Fibroblast of skin of back (primary cell): ENCODE measurements at regions not wholly inside any gene's neighbourhood (a gene's known extent, or its start where the extent isn't known, plus 50 kb on each side); places are given as distances from the start of the nearest gene placed in this dataset.
A peak's percentile ranks its signal among the peaks of the same experiment; 100 is the strongest.
"Not testable (repeated sequence)": the region's sequence is repeated elsewhere in the genome, so short reads cannot be mapped to it uniquely, and the experiment has no call there.

ENCODE experiments used
- DNase-seq: peaks from one replicate; pipeline ENCODE4 v3.0.0-alpha.2; 2013

DNA sequence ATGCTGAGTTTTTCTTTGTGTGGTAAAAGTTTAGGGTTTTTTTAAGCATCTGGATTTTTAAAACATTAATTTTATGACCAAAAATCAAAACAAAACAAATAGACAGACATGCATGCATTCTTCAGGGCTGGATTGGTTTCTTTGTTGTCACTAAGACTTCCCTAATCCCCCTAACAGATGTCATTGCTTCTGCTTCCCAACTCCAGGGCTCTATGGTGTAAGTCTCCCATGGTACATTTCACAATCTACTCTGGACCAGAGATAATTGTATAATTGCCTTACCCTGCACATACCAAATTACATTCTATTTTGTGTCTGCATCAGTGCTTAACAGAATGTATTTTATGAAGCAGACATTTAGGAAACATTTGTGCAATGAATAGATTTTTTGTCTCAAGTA is 529.1 kb upstream of the SMIM31 start:
- no peak for DNase-seq

DNA sequence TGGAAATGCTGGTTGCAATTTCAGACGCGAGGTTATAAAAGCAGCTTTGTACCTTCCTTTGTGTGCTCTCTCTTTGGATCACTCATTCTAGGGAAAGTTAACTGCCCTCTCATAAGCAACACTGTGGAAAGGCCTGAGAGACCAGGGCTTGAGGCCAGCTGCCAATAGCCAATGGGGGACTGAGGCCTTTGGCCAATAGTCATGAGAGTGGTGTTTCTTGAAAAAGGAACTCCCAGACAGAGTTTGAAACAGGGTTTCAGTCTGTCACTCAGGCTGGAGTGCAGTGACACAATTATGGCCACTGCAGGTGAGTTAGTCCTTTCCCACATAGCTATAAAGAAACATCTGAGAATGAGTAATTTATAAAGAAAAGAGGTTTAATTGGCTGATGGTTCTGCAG is 524.7 kb upstream of the SMIM31 start:
- DNase-seq = no peak

DNA sequence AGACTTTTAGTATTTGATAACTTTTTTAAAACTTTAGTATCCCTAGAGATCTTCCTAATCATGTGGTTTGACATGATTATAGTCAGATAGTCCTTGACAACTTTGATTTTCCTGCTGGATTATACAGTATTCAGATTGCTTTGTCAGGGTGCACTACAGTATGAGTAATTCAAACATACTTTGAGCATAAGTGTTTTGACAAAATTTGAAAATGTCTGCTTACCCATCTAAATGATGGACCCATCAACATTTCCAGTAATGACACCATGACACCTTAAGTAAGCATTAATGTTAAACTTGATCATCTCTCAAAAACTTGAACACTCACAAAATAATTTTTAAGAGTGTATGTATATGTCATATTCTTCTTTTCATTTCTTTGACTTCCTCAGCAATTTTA is 514.5 kb upstream of the SMIM31 start:
- no peak for DNase-seq

DNA sequence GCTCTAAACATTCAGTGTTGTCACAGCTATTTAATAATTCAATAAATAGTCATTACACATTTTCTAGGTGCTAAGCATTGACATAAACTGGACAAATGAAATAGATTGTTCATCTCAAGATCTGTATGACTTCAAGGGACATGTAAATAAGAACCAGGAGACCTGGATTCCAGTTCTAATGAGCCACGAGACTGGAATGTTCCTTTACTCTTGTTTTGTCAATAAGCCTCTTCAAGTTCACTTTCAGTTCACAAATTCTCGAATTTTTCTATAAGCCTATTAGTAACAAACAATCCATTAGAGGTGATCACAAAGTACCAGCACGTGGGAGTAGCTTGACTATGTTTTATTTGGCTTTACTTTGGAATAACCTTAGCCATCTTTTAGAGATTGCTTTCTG is 514.0 kb upstream of the SMIM31 start:
- DNase-seq = no peak

DNA sequence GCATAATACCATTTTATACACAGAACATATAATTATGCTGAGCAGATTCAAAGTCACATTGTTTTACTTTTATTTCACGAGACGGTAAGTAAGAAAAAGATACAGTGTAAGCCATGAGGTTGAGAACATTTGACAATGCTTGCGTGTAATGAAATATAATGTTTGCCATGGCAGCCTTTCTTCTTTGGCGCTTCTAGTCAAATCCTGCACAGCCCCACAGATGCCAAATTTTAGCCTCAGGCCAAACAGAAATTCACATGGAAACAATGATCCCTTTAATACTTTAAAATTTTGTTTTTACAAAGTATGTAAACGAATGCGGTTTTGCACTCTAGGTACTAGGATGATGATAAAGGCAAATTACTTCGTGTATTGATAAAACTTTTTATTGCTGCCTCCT is 502.7 kb upstream of the SMIM31 start:
- no peak for DNase-seq

DNA sequence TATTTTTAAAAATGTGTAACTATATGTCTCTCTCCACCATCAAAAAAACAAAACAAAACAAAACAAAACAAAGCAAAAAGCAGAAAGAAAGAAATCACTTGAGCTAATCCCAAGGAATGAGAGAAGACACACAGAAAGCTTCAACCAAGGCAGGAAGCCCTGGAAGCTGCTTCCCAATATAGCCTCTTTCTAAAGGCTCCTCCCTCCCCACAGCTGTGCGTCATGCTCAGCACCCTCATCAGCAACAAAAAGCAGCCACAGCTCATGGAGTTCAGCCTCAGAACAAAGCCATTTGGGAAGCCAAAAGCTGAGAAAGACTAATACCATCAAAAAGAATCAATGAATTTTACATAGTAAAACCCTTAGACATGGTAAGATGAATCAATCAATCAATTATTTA is 501.6 kb upstream of the SMIM31 start:
- peak; percentile 2 for DNase-seq

DNA sequence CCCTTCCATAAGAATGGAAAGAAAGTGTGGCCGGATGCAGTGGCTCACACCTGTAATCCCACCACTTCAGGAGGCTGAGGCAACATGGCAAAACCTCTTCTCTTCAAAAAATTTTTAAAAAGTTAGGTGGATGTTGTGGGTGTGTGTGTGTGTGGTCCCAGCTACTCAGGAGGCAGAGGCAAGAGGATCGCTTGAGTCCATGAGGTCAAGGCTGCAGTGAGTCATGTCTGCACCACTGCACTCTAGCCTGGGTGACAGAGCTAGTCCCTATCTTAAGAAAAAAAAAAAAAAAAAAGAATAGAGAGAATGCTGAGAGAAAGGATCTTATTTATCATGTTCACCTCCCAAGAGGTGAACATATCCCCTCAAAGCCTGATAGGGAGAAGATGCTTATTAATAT is 492.1 kb upstream of the SMIM31 start:
- DNase-seq = no peak

DNA sequence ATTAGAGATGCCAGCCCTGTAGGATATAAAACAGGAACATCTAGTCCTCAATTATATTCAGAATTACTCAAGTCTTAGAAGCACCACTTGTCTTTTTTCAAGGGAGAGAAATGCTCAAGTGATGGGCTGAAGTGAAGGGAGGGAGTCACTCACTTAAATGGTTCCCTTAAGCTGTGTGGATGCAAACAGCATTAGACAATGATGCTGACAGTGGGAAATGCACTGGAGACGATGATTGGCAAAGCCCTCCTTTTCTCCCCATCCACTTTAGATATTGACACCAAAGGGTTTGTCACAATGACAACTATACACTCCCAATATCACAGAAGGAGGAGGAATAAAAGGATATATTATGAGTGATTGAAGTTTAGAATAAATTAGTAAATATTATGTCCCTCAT is 491.4 kb upstream of the SMIM31 start:
- DNase-seq = not testable (repeated sequence)

DNA sequence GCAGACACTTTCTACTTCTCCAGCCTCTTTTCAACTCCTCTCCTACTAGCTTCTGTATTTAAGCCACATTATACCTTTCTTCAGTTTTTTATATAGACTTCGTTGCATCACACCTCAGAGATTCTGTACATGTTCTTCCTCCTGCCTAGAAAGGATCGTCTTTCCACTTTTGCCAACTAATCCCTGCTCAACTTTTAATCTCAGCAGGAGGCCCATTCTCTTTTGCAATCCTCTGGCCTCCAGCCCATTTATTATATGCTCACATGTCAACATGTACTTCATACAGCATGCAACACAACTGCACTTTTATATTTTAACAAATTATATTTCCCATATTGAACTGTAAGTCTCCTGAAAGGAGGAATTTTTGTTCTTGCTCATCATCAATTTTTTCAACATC is 476.5 kb upstream of the SMIM31 start:
- not testable (repeated sequence) for DNase-seq

DNA sequence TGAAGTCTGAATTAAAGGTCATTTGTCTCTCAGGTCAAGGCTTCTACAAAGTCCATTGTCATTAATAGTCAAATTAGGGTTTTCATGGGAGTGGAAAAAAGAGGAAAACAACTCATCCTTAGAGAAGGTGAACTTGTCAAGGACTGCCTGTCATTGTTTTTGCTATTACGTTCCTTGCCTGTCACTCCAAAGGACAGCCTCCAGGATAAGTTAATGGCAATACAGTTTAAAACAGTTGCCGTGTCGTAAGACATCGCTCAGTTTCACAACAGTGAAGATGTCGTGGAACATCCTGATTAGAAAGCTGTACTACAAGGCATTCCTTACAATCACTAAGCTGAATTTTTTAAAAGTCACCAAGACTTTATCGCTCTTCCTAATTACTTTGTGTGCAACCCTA is 466.8 kb upstream of the SMIM31 start:
- DNase-seq = no peak

DNA sequence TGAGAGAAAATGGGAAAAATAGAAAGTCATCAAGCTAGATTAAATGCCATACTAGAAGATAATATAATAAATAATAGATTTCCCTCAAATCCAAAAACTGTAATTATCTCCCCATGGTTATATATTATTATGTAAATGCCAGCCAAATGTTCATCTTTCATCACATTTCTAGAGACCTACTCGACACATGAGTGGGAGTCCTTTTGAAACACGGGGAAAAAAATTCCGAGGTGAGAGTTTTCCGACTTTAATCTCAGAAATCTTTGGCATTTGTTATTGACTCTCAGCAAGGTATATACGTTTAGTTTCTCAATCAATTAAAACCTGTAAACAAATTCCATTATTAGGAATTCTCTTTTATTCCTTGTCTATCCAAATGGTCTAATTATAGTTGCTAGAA is 465.4 kb upstream of the SMIM31 start:
- DNase-seq = no peak

DNA sequence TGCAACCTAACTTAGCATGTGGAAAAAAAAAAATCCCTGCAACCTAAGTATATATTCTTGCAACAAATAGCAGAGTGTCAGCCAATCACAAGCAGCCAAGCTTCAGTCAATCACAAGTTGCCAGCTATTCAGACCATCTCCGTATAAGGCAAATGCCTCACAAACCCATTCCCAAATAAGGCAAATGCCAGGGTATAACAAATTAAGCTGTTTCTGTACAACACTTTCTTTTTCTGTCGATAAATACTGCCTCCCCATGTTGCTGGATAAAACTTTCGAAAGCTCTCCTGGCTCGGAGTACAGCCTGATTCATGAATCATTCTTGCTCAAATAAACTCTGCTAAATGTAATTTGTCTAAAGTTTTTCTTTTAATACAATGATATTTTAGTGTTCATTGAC is 460.7 kb upstream of the SMIM31 start:
- DNase-seq = no peak

DNA sequence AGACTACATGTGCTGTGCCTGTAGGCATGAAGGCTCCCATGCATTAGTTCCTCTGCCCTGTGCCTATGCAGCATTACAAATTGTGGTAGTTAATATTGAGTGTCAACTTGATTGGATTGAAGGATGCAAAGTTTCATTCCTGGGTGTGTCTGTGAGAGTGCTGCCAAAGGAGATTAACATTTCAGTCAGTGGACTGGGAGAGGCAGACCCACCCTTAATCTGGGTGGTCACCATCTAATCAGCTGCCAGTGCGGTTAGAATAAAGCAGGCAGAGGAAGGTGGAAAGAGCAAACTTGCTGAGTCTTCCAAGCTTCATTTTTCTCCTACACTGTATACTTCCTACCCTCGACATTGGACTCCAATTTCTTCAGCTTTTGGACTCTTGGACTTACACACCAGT is 460.2 kb upstream of the SMIM31 start:
- DNase-seq = no peak

DNA sequence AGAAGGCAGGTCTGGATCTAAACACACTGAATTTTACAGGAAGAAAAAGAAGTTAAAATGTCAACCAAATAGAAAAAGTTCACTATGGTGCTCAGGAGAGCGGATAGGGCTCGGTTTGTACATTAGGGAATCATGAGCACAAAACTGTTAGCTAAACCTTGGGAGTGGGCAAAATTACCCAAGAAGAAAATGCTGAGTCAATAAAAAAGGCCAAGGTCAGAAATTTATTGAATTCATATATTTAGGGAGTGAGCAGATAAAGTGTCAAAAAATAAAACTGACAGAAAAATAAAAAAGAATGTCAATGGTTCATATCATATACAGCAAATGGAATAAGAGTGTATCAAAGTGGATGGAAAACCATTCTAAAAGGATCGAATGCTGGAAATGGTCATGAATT is 452.5 kb upstream of the SMIM31 start:
- no peak for DNase-seq

DNA sequence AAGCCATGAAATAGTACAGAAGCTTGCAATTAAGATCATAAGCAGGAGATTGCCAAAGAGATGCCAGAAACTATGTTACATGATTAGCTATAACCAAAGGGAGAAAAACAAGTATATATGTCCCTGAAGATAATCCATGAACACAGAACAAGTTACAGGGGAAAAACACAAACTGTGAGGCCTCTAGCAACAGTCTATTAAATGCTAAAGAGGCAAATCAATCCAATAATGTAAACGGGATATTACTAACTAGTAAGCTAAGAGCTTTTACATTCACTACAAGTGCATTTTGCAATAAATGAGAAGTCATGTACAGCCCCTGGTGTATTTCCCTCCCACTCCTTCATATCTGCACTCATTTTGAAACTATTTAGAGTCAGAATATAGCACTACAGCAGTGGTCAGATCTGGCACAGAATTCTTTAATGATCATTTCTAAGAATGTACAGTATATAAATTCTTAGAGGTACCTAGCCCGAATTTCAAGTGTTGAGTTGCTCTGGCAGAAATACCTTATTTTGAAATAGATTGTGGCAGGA is 449.8 kb upstream of the SMIM31 start:
- no peak for DNase-seq

DNA sequence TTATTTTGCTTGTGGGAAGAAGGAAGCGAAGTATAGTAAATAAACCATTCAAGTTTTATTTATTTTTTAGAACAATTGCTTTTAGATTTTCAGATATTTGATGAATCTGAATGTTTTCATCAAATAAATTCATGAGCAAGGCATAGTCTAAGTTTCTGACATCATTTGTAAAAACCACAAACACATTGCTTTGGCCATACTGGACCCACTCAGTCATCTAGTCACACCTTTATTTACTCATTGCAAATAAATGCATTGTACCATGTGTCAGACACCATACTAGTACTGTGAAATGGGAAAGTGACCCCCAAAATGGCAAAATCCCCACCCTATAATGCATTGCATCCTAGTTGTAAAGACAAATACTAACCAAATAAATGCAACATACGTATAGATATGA is 449.1 kb upstream of the SMIM31 start:
- no peak for DNase-seq

DNA sequence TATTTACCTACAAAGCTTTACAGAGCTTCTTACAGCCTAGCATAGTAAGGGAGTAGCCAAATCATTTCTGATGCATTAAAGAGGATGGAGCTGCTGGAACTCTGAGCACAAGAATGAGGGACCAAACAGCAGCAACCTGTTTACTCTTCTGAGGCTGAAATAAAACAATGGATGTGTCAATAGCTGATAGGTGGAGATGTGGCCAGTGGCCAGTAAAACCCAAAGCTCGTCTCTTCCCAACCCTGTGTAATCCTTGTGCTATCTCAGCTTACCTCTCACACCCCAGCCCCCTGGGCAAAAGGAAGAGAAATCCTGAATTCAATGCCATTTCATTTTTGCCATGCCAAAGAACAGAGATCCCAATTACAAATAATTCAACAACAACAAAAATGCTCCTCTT is 446.7 kb upstream of the SMIM31 start:
- no peak for DNase-seq

DNA sequence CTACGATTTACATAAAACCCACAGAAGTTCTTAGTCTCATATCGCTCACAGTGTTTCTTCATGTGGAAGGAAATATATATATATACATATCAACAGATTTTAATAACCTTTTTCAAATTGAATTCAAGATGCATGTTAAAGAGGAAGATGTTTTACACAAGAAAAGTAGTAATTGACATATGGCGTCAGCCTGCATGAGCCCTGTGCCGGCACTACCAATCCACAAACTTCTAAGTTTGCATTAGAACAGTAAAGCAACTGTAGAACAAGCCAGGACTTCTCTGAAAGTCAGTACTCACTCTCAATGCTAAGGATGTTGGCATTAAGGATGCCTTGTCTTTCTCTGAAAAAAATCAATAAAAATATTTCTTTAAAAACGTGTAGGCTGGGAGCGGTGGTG is 441.3 kb upstream of the SMIM31 start:
- no peak for DNase-seq

DNA sequence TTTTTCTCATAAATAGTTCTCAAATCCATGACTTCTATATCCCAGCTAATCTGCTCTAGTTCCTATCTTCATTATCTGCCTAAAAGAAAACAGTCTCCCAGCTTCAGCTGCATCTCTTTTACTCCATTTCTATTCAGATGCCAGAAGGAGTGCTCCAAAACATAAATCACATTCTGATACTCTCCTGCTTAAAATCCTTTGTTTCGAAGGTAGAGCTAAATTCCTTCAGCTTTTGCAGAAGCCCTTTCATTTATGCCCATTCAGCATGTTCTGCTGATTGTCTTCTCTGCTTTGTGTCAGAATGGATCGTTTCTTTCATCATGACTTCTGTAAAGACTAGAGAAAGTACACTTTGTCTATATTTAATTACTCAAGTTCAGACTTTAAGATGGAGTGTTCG is 440.1 kb upstream of the SMIM31 start:
- DNase-seq = no peak

DNA sequence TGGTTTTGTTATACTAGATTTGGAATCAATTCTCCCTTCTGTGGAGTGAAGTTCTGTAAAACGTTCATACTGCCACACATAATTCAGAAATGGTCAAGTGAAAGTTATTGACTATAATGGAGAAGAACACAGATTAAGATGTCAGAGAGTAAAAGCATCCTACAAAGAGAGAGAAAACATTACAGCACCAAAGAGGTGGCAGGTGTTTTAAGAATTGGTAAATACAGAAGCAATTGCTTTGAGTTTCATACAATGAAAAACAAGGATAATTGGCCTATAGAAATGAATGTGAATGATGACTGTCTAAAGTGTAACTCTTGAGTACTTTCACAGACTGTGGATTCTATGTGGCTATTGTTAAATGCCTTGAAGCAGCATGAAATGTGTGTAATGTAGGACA is 435.6 kb upstream of the SMIM31 start:
- DNase-seq = no peak

DNA sequence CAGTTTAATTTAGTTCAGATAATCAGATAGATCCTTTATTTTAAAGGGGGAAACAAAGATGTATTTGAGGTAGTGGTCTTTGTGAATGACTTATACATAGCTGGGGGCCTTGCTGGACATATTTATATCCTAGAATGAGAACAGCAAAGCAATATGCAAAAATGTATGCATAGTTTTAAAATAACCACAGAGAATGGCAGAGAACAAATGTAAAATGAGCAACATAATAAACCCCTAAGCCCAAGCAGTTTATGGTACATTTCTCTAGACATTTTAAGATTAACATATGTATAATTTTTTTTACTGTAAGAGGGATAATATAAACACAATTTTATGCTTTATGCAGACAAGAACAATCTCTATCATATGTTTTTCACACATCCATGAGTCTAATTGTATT is 434.2 kb upstream of the SMIM31 start:
- DNase-seq = no peak

DNA sequence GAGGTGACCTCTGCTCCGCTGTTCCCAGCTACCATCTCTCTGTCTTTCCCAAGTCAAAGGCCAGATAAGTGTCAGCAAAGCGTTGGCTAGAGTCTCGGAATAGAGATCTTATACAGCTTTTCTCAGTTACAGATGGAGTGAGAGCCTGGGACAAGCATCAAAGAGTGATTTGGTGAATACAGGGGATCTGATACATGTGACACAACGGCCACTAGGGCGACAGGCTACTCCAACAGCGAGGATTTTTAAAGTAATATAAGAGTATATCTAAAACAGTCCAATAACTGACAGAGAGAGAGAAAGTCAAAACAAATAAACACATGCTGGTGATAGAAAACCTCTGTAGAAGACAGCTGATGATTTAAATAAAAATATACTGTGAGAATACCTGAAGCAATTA is 433.1 kb upstream of the SMIM31 start:
- DNase-seq = no peak

DNA sequence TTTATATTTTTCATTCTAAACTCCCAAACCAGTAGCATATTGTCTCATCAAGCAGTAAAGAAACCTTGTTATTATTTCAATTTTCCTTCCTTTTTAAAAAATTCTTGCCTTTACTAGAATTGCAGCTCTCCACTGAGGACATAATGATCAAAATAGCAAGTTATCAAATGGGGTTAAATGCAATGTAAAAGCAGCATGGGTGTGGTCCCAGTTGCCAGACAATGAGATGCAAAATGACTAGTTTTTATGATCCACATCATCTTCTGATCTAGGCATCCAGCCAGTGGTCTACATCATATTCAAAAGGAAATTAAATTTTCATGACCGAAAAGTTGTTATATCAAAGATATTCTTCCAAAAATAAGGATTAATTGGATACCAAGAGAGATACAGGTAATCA is 427.9 kb upstream of the SMIM31 start:
- no peak for DNase-seq

DNA sequence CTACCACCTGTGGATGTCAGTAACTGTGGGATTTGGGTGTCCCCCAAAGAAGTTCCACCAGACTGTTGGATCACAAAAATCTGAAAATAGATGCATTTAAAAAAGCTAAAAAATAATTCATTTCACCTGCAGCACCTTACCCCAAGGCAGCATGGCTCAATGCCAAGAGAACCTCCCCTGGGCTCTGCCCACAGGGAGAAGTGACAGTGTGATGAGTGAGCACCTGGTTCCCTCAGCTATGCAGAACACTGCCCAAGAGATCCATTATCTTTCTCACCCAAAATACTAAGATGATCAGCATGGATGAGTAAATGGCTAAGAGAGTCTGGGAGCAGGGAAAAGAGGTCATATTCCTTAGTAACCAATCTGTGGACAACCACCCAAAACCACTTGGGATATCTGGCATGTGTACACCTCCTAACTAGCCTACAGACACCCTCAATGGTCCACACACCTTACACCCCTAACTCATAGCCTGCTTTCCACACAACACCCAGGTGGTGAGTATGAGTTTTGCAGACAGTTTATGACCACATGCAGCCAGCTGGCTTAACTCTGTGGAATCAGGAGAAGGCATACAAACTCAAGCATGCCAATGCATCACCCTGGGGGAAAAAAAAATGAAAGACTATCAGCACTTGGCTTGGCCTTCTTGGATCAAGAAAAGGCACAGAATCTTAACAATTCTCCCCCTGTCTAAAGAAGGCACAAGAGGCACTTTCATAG is 416.5 kb upstream of the SMIM31 start:
- no peak for DNase-seq

DNA sequence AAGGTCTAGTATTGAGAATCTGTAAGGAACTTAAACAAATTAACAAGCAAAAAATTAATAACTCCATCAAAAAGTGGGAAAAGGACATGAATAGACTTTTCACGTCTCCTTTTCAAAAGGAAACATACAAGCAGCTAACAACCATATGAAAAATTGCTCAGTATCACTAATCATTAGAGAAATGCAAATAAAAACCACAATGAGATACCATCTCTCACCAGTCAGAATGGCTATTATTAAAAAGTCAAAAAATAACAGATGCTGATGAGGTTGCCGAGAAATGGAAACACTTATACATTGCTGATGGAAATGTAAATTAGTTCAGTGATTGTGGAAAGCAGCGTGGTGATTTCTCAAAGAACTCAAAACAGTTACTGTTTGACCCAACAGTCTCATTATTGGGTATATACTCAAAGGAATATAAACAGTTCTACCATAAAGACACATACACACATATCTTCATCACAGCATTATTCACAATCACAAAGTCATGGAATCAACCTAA is 410.4 kb upstream of the SMIM31 start:
- DNase-seq = no peak
